HG03520 (cell line): ENCODE measurements at regions not wholly inside any gene's neighbourhood (a gene's known extent, or its start where the extent isn't known, plus 50 kb on each side); places are given as distances from the start of the nearest gene placed in this dataset.
"Not testable (repeated sequence)": the region's sequence is repeated elsewhere in the genome, so short reads cannot be mapped to it uniquely, and the experiment has no call there.

Source experiments
- ATAC-seq: cut with Tn5 transposase; IDR thresholded peaks from one replicate; pipeline ENCODE4 v1.9.1; 2021; ENCODE audit warnings: mild to moderate bottlenecking, moderate library complexity; ENCODE audit not compliant: unreplicated experiment

GRCh38 chr5:156019130-156019529 lies 307.8 kb upstream of the SGCD start:
- no peak for ATAC-seq

DNA sequence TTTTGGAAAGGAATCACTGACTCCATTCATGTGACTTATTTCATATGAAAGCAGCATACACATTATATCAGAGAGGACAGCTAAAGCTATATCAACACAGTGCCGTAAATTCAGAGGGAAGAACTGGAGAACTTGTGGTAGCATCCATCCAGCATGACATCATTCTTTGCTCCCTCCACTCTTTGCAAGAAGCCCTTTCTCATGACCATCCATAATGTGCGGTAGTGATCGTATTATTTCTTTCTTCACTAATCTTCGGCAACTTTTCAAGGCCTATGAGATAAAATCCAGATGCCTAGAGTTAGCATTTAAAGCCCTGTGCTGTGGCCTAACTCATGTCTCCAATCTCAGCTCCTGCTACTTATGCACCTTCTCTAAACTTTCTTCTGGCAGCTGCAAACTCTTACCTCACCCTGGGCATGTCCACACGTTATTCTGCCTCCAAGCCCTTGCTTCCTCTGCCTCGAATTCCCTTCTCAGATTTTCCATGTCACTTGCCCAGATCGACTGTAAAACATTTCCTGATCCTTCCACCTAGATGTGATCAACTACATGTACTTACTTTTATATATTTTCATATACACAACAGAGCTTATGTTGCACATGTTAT lies 307.3 kb upstream of the SGCD start:
- no peak for ATAC-seq

DNA sequence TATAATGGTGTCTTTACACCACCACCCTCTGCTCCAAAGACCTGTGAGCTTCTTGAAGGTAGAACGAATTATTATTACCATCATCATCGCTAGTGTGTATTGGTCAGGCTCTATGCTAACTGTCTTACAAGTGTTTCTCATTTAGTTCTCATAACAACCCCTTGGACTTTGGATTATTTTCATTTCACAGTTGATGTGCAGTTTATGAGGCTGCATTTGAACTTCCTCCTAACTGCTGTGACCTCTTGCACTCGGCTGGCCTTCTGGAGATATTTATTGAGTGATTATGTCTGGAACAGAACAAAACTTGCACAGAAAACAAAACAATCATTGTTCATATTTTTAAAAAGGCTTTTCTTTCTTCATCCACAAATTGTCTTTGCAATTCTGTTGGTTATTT lies 306.3 kb upstream of the SGCD start:
- ATAC-seq = no peak

- ATAC-seq = peak; percentile 63
These were observed 305.1 kb upstream of the SGCD start for GRCh38 chr5:156021866-156022265.

DNA sequence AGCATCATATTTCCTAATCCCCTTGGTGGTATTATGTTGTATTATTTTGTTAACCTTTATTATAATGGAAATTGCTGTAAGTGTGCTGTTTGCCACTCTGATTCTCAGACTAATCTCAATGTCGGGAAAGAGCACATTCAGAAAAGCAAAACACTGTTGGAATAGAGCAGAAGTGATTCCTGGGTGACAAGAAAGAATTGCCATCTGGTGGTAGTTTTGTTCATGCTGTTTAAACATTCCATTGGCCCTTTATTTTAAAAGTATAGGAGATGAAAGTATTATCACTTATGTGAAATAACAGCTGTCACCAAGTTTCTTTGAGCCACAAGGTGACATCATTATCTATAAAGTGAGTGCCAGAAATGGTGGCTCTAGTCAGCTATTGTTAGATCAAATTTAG lies 301.3 kb upstream of the SGCD start:
- no peak for ATAC-seq

- ATAC-seq = no peak
These were observed 295.8 kb upstream of the SGCD start for GRCh38 chr5:156031181-156031580.

GRCh38 chr5:156036640-156037039 lies 290.3 kb upstream of the SGCD start:
- ATAC-seq = no peak

DNA sequence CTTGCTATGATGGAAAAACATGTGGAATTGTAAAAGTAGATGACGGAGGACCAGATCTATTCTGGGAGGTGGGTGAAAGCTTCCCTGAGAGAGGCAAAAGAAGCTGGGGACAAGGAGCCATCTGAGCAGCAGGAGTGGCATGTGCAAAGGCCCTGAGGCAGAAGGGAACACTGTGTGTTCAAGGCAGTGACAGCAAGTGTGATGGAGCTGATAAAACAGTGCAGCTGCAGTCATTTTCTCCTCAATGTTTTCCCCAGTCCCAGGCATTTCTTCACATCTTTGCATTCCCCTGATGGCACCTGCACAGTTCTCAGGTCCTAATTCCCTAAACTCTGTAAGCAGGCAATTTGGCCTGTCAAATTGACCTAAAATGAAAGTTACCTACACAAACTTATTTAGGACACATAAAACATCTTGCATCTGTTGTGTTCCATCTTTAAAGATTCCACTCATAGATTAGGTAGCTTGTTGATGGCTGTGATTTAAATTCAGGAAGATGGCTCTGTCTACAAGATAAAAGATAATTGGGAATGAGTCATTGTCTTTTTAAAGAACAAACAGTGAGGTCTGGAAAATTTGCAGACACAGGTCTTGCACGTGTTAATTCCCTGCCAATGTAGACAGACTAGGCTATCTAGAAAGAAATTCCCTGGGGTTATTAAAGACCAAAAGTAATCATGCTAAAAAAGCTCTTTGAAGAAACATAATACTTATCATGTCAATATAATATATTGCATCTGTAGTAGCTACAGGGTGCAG lies 289.6 kb upstream of the SGCD start:
- no peak for ATAC-seq

- no peak for ATAC-seq
These were observed 284.2 kb upstream of the SGCD start for GRCh38 chr5:156042726-156043125.

DNA sequence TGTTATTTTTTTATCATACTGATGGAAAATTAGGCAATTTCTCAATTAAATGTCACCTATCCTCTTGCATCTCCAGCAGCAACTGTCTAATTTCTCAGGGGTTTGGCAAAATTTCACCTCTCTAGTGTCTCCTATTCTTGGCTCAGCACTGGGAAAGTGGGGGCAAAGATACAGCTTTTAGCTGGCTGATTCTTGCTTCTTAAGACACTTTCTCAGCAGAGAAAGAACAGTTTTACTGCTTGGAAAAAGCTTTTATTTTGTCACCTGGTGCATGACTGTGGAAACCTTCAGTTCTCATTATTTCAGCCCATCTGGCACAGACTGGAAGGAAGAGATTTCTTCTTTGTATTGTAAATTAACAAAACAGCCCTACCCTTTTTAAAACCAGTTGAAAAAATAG lies 283.6 kb upstream of the SGCD start:
- no peak for ATAC-seq

DNA sequence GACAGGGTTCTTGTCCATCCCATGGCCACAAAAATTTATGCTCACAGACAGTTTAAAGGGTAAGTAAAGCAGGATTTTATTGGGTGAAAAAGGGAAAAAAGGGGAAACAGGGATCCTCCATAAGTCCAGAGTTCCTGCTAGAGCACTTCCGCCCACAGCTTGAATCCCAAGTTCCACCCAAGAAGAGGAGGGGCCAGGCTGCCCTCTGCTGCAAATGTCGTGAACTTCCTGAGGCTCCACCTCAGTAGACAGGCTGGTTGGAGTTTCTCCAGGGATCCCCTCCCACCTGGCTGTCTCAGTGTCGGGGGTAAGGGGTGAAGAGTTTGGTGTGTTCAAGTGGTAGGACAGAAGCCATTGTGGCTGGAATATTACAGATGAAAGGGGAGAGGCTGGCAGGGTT lies 275.0 kb upstream of the SGCD start:
- no peak for ATAC-seq

DNA sequence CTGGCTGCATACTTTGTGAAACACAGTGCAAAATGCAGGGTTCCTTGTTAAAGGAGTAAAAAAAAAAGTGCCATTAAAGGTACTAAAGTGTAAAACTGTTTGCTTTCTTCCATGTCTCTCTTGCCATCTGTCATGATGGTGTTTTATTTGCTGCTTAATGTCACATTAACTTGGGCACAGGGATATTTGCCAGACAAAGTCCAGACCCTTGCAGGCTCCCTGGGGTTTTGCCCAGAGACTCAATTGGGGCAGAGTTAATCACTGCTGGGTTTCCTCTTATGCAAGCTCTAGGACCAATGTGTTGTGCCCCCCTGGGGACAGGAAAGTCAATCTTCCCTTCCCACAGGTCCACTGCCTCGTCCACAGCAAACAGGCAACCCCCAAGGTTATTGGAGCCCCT lies 274.3 kb upstream of the SGCD start:
- no peak for ATAC-seq

DNA sequence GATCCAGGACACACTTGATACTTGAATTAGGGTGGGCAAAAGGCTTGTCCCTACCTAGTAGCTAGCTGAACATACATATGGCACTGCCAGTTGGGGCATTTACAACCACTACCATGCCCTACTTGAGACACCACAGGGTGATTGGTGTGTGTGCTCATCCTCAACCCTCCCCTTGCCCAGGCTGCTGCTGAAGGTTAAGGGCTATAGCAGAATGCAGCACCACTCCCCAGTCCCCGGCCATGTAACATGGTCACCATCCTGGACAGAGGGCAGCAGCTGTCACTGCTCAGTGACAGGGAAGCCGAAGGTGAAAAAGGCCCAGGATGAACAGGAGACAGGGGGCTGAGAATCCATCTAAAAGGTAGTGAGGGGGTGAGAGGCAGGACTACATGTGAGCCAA lies 273.9 kb upstream of the SGCD start:
- no peak for ATAC-seq

- no peak for ATAC-seq
These were observed 250.1 kb upstream of the SGCD start for GRCh38 chr5:156076912-156077311.

GRCh38 chr5:156087577-156088110 lies 239.3 kb upstream of the SGCD start:
- no peak for ATAC-seq

DNA sequence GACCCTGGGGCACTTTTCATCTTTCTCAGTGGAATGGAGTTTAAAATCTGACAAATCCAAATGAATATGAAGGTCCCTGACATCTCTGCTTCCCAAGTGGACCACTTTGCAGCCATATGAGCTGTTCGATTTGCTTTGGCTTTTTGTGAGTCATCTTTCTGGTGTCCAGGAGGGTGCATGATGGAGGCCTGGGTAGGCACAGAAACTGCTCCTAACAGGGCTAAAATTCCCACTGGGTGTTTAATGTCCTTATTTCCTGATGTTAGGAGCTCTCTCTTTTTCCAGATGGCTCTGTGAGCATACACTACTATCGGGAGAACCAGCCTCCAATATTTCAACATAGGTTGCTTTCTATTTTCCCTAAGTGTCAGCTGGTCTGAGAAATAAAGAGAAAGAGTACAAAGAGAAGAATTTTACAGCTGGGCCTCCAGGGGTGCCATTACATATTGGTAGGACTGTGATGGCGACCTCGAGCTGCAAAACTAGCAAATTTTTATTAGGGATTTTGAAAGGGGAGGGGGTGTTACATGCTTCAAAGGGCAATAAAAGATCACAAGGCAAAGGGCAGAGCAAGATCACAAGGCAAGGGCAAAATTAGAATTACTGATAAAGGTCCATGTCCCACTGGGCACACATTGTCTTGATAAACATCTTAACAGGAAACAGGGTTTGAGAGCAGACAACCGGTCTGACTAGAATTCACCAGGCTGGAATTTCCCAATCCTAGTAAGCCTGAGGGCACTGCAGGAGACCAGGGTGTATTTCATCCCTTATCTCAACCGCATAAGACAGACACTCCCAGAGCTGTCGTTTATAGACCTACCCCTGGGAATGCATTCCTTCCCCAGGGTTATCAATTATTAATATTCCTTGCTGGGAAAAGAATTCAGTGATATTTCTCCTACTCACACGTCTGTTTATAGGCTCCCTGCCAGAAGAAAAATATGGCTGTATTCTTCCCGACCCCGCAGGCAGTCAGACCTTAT lies 236.7 kb upstream of the SGCD start:
- ATAC-seq = not testable (repeated sequence)

GRCh38 chr5:156093024-156093423 lies 233.9 kb upstream of the SGCD start:
- ATAC-seq = no peak

- ATAC-seq = no peak
These were observed 233.0 kb upstream of the SGCD start for GRCh38 chr5:156094001-156094400.

GRCh38 chr5:156095709-156096241 lies 231.2 kb upstream of the SGCD start:
- no peak for ATAC-seq

GRCh38 chr5:156096259-156096658 lies 230.7 kb upstream of the SGCD start:
- no peak for ATAC-seq
